NCI-H2107 (cell line): ENCODE measurements at regions not wholly inside any gene's neighbourhood (a gene's known extent, or its start where the extent isn't known, plus 50 kb on each side); places are given as distances from the start of the nearest gene placed in this dataset.
"Not testable (repeated sequence)": the region's sequence is repeated elsewhere in the genome, so short reads cannot be mapped to it uniquely, and the experiment has no call there.

Experiments
- DNase-seq: peaks from one replicate; lab custom pipeline; 2025; lab: John Stamatoyannopoulos, UW

DNA sequence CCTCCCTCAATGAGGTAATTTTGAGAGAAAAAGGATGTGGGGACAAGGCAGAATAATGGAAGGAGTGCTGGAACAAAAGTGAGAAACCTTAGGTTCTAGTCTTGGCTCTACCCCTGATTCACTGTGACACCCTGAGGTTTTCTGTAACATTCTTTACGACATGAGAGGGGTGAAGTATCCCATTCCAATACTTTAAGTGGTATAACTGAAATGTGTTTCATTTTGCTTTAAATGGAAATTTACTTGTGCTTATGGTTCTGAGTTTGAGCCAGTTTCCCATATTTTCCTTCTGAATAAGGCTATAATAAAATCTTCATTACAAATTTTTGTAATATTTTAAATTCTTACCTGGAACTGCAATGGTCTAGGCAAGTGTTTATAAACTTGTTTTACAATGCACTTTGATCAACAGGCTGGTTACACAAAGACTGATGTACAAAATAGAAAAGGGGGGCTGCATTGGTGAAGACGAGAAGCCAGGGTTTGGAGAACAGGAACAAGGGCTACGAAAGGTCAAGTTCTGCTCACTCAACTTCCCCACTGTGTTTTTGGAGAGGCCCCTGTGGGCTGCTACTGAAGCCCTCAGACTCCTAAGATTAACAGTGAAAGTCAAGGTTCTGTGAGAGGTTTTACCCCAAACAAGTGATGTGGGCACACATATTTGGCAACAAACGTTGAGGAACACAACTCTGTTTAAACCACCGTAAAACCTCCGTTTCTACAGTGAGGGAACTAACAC, 171.9 kb upstream of the ELL2 start:
- no peak for DNase-seq

GRCh38 chr5:96129276-96129675, 167.6 kb upstream of the ELL2 start:
- no peak for DNase-seq

DNA sequence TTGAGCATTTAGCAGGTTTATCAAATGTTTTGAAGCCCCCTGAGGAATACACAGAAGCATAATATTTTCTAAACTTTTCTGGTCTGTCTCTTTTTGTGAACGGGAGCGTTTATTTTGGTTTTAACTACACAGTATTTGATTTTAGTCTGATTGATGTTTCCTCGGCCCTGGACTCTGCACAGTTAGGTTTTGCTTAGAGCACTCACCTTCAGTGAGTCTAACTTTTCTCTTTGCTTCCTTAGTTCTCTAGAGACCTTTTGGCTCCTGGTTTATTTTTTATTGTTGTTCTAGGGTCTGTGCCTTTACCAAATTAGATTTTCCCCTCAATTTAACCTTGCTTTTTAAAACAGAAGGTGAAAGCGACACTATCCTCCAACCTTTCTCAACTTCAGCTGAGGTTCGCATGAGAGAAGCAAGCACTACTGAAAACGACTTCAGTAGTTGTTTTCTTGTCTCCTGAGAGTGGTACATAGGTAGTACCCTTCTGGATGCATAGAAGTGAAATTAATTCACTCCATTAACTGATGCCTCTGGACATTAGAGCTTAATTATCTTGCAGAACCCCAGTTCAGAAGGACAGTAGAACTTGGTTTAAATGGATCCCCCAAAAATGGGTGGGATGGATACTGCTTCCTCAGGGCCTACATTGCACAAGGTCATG, 166.7 kb upstream of the ELL2 start:
- DNase-seq, result no peak

- DNase-seq, result no peak
Measured at GRCh38 chr5:96127538-96127937, 165.9 kb upstream of the ELL2 start.

DNA sequence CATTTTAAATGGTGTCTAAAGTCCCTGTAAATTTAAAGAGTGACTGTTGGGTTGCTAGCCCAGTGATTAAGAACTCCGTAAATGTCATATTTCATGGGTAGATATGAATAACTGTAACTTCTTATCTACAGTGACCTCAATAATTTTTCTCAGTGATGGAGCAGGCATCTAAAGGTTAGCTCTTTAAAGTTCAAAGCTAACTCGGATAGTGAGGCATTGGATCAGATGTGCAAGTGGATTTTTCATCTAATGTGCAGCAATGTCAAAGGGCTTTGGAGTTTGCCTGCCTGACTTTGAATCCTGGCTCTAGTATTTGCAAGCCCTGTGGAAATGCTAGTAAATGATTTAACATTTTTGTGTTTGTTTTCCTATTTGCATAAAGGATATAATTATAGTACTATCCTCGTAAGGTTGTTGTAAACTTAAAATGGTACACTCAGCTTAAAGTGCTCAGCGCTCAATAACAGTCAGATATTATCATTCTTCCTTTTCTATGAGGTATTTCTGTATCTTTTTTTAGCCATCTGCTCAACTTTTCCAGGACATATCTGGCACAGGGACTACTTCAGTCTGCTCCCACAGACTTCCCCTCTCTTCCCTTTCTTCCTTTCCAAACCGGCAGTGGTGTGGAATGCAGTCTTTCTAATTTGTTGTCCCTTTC, 163.7 kb upstream of the ELL2 start:
- DNase-seq, result no peak

GRCh38 chr5:96124589-96124988, 162.9 kb upstream of the ELL2 start:
- DNase-seq, result no peak

DNA sequence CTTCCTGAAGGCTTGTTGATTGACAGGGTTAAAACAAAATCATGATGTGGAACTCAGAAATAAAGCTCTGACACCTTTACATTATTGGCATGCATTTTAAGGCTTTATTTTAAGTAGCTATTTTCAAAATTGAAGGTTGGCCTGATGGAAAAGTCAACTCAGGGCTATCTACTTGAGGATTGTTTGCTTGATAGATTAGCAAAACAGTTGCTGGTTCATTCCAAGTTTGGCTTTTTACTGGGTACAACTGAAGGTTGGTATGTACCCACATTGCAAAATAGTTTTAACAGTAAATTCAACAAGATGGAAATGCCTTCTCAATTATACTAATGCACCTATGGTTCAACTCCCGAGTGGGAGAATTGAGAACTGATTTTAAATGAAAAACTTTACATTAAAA, 161.8 kb upstream of the ELL2 start:
- DNase-seq, result no peak

- no peak for DNase-seq
Measured at GRCh38 chr5:96121364-96121763, 159.7 kb upstream of the ELL2 start.

GRCh38 chr5:96120120-96120519, 158.5 kb upstream of the ELL2 start:
- DNase-seq, result no peak

DNA sequence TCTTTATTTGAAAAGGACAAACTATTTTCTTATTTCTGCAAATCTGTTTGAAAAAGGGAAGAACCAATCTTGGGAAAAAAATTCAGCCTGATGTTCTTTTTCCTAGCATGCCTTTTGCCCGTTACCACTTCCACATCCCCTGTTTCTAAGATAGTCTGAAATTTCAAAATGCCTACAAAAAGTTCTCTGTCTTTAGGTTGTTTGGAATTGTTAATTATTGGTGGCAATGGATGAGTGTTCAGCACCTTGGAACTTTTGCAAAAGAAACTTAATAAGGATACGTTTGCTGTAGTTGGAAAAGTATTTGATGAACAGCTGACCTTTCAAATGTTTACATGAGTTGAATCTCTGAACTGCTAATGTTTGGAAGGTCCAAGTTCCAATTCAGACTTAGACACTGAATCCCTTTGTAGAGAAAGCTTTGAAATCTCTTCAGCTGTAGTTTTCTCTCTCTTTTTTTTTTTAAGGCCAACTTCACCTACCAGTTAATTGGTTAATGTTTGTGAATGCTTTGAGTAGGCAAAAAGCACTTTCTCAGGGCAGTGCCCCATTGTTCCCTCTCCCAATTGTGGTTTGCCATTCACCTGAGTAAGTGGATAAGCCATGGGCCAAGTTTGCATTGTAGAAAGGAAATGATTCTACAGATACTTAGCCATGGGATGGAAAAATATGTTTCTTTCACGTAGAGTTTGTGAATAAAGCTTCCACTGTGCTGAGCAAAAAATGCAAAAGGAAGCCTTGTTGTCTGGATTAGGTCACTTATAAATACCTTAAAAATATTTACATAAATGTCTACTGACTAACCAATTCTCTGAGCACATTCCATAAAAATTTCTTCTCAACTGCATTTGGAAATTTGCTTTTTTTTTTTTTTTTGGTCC, 156.4 kb upstream of the ELL2 start:
- peak; percentile 14 for DNase-seq

GRCh38 chr5:96115147-96115807, 153.6 kb upstream of the ELL2 start:
- no peak for DNase-seq

GRCh38 chr5:96114736-96115135, 153.1 kb upstream of the ELL2 start:
- no peak for DNase-seq

DNA sequence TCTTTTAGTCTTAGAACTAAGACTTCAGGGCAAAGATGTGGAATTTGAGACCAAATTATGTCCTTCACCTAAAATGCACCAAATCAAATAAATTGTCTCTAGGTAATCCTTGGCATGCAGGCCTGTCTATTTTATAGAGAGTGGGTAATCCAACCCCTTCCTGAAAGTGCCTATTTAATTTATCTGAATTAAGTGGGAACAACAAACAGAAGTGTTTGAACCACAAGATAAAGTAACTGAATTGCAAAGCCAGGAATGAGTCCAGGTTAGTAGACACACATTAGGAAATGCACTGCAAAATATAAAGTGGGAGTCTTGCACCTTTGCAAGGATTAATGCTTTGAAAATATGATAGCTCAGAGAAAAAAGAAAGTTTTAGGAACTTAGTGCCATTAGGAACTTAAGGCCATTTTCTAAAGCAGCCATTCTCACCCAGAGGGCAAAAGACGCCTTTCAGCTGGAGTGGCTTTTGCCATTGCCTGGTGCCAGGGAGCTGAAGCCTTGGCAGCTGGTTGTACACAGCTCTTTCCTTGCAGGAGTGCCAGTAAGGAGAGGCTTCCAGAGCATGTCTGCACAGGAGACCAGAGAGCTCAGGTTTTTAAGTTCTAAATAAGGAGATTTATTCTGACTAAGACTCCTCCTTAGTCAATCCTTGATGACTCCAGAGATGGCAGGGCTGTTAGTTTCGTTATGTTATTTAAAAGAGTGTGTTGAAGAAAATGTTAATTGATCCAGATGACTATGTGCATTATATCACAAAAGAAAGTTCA, 151.7 kb upstream of the ELL2 start:
- DNase-seq, result no peak

DNA sequence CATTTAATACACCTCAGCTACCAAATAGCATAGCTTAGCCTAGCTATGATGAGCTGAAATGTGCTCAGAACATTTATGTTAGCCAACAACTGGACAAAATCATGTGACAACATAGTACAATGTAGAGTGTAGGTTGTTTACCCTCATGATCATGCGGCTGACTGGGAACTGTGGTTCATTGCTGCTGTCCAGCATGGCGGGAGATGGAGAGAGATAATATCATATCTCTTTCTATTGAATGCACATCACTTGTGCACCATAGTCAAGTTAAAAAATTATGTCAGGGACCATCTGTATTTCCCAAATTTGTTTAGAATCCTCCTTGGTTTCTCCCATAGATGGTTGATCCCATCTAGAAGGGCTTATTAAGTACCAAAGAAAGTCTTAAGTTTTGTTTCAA, 151.1 kb upstream of the ELL2 start:
- DNase-seq, result no peak

- no peak for DNase-seq
Measured at GRCh38 chr5:96112123-96112670, 150.5 kb upstream of the ELL2 start.

- no peak for DNase-seq
Measured at GRCh38 chr5:96111080-96111756, 149.6 kb upstream of the ELL2 start.

DNA sequence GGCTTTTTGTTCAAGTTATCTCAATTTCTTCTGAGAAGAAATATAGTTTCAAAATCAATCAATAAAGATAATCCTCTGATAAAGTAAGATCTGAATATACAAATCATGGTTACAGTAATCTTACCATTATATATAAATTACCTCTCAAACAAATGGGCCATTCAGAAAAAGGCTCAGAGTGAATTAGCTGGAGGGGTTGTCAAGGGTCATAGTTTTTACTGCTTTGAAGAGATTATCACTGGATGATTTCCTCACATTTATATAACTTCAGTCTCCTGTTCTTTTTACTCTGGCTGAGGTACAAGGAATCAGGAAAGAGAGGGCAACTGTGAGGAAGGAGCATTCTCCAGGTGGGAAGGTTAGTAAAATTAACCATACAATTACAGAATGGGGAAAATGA, 148.6 kb upstream of the ELL2 start:
- no peak for DNase-seq

DNA sequence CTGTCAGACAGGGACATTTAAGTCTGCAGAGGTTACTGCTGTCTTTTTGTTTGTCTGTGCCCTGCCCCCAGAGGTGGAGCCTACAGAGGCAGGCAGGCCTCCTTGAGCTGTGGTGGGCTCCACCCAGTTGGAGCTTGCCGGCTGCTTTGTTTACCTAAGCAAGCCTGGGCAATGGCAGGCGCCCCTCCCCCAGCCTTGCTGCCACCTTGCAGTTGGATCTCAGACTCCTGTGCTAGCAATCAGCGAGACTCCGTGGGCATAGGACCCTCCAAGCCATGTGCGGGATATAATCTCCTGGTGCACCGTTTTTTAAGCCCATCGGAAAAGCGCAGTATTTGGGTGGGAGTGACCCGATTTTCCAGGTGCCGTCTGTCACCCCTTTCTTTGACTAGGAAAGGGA, 147.0 kb upstream of the ELL2 start:
- DNase-seq, result not testable (repeated sequence)

GRCh38 chr5:96103829-96104228, 142.2 kb upstream of the ELL2 start:
- DNase-seq, result not testable (repeated sequence)
